ENCODE measurements at regions not wholly inside any gene's neighbourhood (a gene's known extent, or its start where the extent isn't known, plus 50 kb on each side); places are given as distances from the start of the nearest gene placed in this dataset.
"Not testable (repeated sequence)": the region's sequence is repeated elsewhere in the genome, so short reads cannot be mapped to it uniquely, and the experiment has no call there.

- no peak for DNase-seq
- H3K4me1 Mint-ChIP-seq (ENCODE audit: low read depth, unreplicated experiment): no peaks in the 10 kb centered on the region
- H3K27me3 Mint-ChIP-seq (ENCODE audit: unreplicated experiment): no peaks in the 10 kb centered on the region
- no peaks in the 10 kb centered on the region for H3K36me3 Mint-ChIP-seq (ENCODE audit: unreplicated experiment)
- no peak overlapping the region for H3K4me3 Mint-ChIP-seq (ENCODE audit: unreplicated experiment)
- no peak overlapping the region for H3K27ac Mint-ChIP-seq (ENCODE audit: unreplicated experiment)
- H3K9me3 Mint-ChIP-seq (ENCODE audit: unreplicated experiment): no peaks in the 10 kb centered on the region
- no peak for TF ChIP-seq CTCF (IDR thresholded peaks at IDR 0.05; ENCODE audit: partially characterized antibody, unreplicated experiment)
Observed at GRCh38 chr5:8557728-8558127, 688.8 kb downstream of the MTRR start.

- Mint-ChIP-seq H3K4me1 (ENCODE audit: low read depth, unreplicated experiment) (no peaks in the 10 kb centered on the region), H3K4me3 (ENCODE audit: unreplicated experiment) (no peak overlapping the region), H3K9me3 (ENCODE audit: unreplicated experiment) (no peaks in the 10 kb centered on the region), H3K27me3 (ENCODE audit: unreplicated experiment) (no peaks in the 10 kb centered on the region), H3K36me3 (ENCODE audit: unreplicated experiment) (no peaks in the 10 kb centered on the region), H3K27ac (ENCODE audit: unreplicated experiment) (no peak overlapping the region)
- DNase-seq: no peak
- TF ChIP-seq CTCF (IDR thresholded peaks at IDR 0.05; ENCODE audit: partially characterized antibody, unreplicated experiment): no peak
Observed at GRCh38 chr5:8560776-8561175, 691.8 kb downstream of the MTRR start.

GRCh38 chr5:8561224-8561840 is 692.4 kb downstream of the MTRR start:
- H3K27me3 Mint-ChIP-seq (ENCODE audit: unreplicated experiment): no peaks in the 10 kb centered on the region
- H3K9me3 Mint-ChIP-seq (ENCODE audit: unreplicated experiment): no peaks in the 10 kb centered on the region
- H3K27ac Mint-ChIP-seq (ENCODE audit: unreplicated experiment): no peak overlapping the region
- DNase-seq: no peak
- no peak overlapping the region for H3K4me3 Mint-ChIP-seq (ENCODE audit: unreplicated experiment)
- H3K4me1 Mint-ChIP-seq (ENCODE audit: low read depth, unreplicated experiment): no peaks in the 10 kb centered on the region
- no peaks in the 10 kb centered on the region for H3K36me3 Mint-ChIP-seq (ENCODE audit: unreplicated experiment)
- TF ChIP-seq CTCF (IDR thresholded peaks at IDR 0.05; ENCODE audit: partially characterized antibody, unreplicated experiment): no peak

GRCh38 chr5:8561854-8562253 is 692.9 kb downstream of the MTRR start:
- Mint-ChIP-seq H3K4me3 (ENCODE audit: unreplicated experiment) (no peak overlapping the region), H3K27me3 (ENCODE audit: unreplicated experiment) (no peaks in the 10 kb centered on the region), H3K36me3 (ENCODE audit: unreplicated experiment) (no peaks in the 10 kb centered on the region), H3K9me3 (ENCODE audit: unreplicated experiment) (no peaks in the 10 kb centered on the region), H3K27ac (ENCODE audit: unreplicated experiment) (no peak overlapping the region), H3K4me1 (ENCODE audit: low read depth, unreplicated experiment) (no peaks in the 10 kb centered on the region)
- DNase-seq: no peak
- TF ChIP-seq CTCF (IDR thresholded peaks at IDR 0.05; ENCODE audit: partially characterized antibody, unreplicated experiment): no peak

- H3K27me3 Mint-ChIP-seq (ENCODE audit: unreplicated experiment); H3K4me1 Mint-ChIP-seq (ENCODE audit: low read depth, unreplicated experiment); H3K27ac Mint-ChIP-seq (ENCODE audit: unreplicated experiment); H3K9me3 Mint-ChIP-seq (ENCODE audit: unreplicated experiment); H3K4me3 Mint-ChIP-seq (ENCODE audit: unreplicated experiment); DNase-seq; H3K36me3 Mint-ChIP-seq (ENCODE audit: unreplicated experiment): not testable (repeated sequence)
Observed at GRCh38 chr5:8563540-8563939, 694.6 kb downstream of the MTRR start.
